Adrenal gland (tissue), 9 donors: ENCODE measurements at regions not wholly inside any gene's neighbourhood (a gene's known extent, or its start where the extent isn't known, plus 50 kb on each side); places are given as distances from the start of the nearest gene placed in this dataset.
"Not testable (repeated sequence)": the region's sequence is repeated elsewhere in the genome, so short reads cannot be mapped to it uniquely, and the experiment has no call there.

Source experiments
- DNase-seq, 7 donors: peaks; one replicate each; pipeline ENCODE4 v3.0.0-alpha.2; 2019 to 2020
- H3K27ac ChIP-seq, 5 donors: fragments of 200-600 bp; sonication (generic) in 4 of 5; 1 replicate in 3 of 5; 2 replicates in 2 of 5; pipeline versions ENCODE4 v1.5.1 to v1.8.0; 2016 to 2020; ENCODE audit warnings: mild to moderate bottlenecking in 1 of 5
- H3K27me3 ChIP-seq: fragments of 200-600 bp; 2 replicates; pipeline ENCODE4 v1.8.0; 2021
- H3K36me3 ChIP-seq, 2 donors: fragments of 200-600 bp; replicated peaks in 1 of 2; 1 replicate in 1 of 2; 2 replicates in 1 of 2; pipeline versions ENCODE4 v1.5.1 to v1.8.0; 2018 to 2022
- H3K4me1 ChIP-seq, 2 donors: fragments of 200-600 bp; replicated peaks in 1 of 2; 1 replicate in 1 of 2; 2 replicates in 1 of 2; pipeline versions ENCODE4 v1.5.1 to v1.8.0; 2018 to 2021
- H3K4me3 ChIP-seq, 4 donors: fragments of 200-600 bp; sonication (generic) in 3 of 4; one replicate each; pipeline ENCODE4 v1.5.1; 2016 to 2018
- H3K9me3 ChIP-seq, 3 donors: fragments of 200-600 bp; sonication (generic) in 1 of 3; replicated peaks in 1 of 3; 1 replicate in 2 of 3; 2 replicates in 1 of 3; pipeline versions ENCODE4 v1.5.1 to v1.8.0; 2016 to 2021
- POLR2A ChIP-seq, 2 donors: fragments of 450-650 bp; IDR thresholded peaks; one replicate each; pipeline ENCODE4 v1.6.1; 2017; ENCODE audit warnings: antibody characterized with exemption in 2 of 2, mild to moderate bottlenecking in 2 of 2, moderate library complexity in 1 of 2
- WGBS, 4 donors: extraction: QIAGEN DNeasy Blood & Tissue Kit in 2 of 4; methylation state at CpG; one replicate each; pipeline versions ENCODE4 v1.1.5 to v1.1.7; 2013 to 2017; 5-methylcytosine and 5-hydroxymethylcytosine counted together
- intact Hi-C, 2 donors: fragments of 100-400 bp; cut with DNase I; formaldehyde crosslinking; loops; one replicate each; pipeline versions ENCODE4 v1.14.1 to v1.15.0; 2022 to 2023
- TF ChIP-seq, protein P1 (sequence below), 6 experiments: fragments of 450-650 bp in 4 of 6; fragments of 200-600 bp in 2 of 6; sonication (generic) in 1 of 6; IDR thresholded peaks; 1 replicate in 5 of 6; 2 replicates in 1 of 6; pipeline versions ENCODE4 v1.5.1 to v1.8.0; 2016 to 2021; ENCODE audit warnings: antibody characterized with exemption in 6 of 6, mild to moderate bottlenecking in 2 of 6, moderate library complexity in 1 of 6
- donor health status: healthy with polysubstance abuse.
- donor health status: Bipolar disorder and iron deficiency.
- donor health status: DM: yes; HTN: yes; CAD: no.
- donor health status: DM: no; HTN: no; CAD: no.
- donor health status: DM: no; HTN: no; CAD: no.

DNA sequence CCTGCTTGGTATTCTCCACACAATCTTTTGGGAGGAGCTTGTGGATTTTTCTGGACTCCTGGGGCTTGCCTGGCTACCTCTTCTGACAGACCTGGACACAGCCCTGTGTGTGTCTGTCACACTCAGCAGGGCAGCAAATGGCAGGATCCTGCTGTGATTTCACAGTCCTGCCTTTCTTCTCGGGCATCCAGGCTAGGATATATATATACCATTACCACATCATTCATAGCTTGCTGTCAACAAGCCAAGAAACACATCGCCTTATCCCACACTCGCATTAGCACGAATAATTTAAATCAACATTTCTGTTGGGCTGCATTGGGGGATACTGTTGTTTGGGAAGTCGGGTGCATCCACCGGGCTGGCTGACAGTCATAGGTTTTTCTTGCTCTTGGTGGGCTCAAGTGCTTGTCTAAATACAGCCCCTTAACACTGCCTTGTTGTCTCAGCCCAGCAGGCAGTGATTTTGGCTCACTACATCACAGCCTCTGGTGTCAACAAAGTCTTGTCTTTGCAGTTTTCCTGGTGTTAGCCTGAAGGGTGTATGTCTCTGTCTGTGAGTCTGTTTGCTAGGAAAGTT lies 154.9 kb upstream of the FERMT1 start:
- peaks cover 6% of the 10 kb centered on the region for H3K27me3 ChIP-seq
- no peak for DNase-seq
- H3K36me3 ChIP-seq: no peaks in the 10 kb centered on the region
- no peaks in the 10 kb centered on the region for H3K9me3 ChIP-seq
- no peak overlapping the region for H3K4me3 ChIP-seq
- TF ChIP-seq POLR2A (IDR thresholded peaks at IDR 0.05): no peak
- TF ChIP-seq, protein P1, sequence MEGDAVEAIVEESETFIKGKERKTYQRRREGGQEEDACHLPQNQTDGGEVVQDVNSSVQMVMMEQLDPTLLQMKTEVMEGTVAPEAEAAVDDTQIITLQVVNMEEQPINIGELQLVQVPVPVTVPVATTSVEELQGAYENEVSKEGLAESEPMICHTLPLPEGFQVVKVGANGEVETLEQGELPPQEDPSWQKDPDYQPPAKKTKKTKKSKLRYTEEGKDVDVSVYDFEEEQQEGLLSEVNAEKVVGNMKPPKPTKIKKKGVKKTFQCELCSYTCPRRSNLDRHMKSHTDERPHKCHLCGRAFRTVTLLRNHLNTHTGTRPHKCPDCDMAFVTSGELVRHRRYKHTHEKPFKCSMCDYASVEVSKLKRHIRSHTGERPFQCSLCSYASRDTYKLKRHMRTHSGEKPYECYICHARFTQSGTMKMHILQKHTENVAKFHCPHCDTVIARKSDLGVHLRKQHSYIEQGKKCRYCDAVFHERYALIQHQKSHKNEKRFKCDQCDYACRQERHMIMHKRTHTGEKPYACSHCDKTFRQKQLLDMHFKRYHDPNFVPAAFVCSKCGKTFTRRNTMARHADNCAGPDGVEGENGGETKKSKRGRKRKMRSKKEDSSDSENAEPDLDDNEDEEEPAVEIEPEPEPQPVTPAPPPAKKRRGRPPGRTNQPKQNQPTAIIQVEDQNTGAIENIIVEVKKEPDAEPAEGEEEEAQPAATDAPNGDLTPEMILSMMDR (IDR thresholded peaks at IDR 0.05): no peak
- H3K27ac ChIP-seq: no peak overlapping the region
- H3K4me1 ChIP-seq: no peaks in the 10 kb centered on the region
- WGBS, 4 donors: 34 to 51% (median 47%) methylated on average over 6 of the region's 6 CpGs
- intact Hi-C loops: no loop called here

DNA sequence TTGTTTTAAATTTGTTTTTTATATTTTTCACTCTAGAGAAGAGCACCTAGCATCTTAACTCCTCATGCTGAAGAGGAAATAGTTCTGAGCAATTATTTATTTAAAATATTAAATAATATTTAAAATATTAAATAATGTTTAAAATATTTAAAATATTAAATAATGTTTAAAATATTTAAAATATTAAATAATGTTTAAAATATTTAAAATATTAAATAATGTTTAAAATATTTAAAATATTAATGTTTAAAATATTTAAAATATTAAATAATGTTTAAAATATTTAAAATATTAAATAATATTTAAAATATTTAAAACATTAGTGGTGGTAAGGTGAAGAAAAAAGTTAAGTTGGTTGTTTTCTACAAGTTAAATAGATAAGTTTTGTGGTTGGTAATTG lies 147.6 kb upstream of the FERMT1 start:
- H3K27ac ChIP-seq, H3K27me3 ChIP-seq, H3K9me3 ChIP-seq, H3K36me3 ChIP-seq, intact Hi-C loops, H3K4me1 ChIP-seq, H3K4me3 ChIP-seq, DNase-seq: not testable (repeated sequence)

DNA sequence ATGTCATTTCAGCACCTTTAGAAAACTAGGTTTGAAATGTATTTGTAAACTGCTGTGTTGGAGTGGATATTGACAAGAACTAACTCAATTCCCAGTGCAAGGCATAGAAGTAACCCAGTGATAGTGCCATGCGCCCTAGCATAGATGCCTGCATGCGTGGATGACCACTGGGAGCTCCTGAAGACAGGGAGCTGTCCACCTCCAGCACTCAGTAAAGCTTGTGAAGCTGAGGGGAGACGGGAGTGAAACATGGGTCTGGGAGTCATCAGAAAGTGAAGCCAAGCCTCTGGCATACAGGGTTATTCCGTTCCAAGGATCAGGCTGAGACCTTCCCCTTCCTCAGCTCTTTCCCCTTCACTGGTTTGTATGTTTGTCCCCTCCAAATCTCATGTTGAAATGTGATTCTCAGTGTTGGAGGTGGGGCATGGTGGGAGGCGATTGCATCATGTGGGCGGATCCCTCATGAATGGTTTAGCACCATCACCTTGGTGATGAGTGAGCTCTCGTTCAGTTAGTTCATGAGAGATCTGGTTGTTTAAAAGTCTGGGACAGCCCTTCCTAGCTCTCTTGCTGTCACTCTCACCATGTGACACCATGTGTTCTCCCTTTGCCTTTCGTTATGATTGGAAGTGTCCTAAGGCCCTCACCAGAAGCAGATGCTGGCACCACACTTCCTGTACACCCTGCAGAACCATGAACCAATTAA lies 146.5 kb upstream of the FERMT1 start:
- H3K27me3 ChIP-seq: no peaks in the 10 kb centered on the region
- H3K4me3 ChIP-seq: no peak overlapping the region
- intact Hi-C loops: no loop called here
- 67 to 74% (median 70%) methylated on average over 8 of the region's 8 CpGs for WGBS, 4 donors
- no peak overlapping the region for H3K27ac ChIP-seq
- DNase-seq: no peak
- peaks cover 0 to 11% of the 10 kb centered on the region in 2 donors for H3K4me1 ChIP-seq
- no peaks in the 10 kb centered on the region for H3K36me3 ChIP-seq
- no peaks in the 10 kb centered on the region for H3K9me3 ChIP-seq
- TF ChIP-seq POLR2A (IDR thresholded peaks at IDR 0.05): no peak
- TF ChIP-seq, protein P1 (IDR thresholded peaks at IDR 0.05): no peak

DNA sequence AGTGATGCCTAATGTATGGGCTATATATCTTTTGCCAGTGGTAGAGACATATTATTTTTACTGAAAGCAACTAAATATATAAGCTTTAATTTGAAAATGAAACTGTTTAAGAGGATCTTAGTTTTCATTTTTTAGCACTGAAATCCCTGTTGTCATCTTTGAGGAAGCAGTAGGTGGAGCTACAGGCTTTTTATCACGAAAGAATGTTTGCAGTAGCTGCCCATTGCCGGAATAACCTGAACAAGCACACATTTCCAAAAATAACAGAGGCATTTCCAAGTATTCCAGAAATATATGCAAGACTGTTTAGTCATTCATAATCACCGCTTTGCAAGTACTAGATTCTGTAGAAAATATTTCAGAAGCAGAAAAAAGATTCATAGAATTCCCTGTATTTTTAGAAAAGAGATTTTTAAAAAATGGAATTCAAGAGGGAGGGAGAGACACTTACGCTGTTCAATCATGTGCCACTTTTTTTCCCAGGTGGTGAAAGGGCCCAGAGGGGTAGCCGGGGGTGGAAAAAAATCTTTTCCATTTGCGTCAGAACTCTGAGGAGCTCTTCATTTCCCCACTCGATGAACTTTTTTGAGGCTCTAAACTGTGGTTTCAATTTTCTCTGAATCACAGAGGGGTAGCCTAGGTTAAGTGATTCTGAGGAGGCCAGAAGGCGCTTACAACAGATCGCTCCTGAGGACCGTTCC lies 142.5 kb upstream of the FERMT1 start:
- no peak for TF ChIP-seq POLR2A (IDR thresholded peaks at IDR 0.05)
- TF ChIP-seq, protein P1 (IDR thresholded peaks at IDR 0.05): peak; percentile 27 to 54 (median 46)
- 27 to 32% (median 30%) methylated on average over 10 of the region's 10 CpGs for WGBS, 4 donors
- DNase-seq: peak in 3 of 7 donors; percentile 23 to 30 (median 24)
- H3K9me3 ChIP-seq: no peaks in the 10 kb centered on the region
- H3K27ac ChIP-seq: peak overlapping the region in 1 of 5 donors; percentile 24
- H3K27me3 ChIP-seq: no peaks in the 10 kb centered on the region
- no peaks in the 10 kb centered on the region for H3K36me3 ChIP-seq
- H3K4me1 ChIP-seq: peaks cover 0 to 11% of the 10 kb centered on the region in 2 donors
- intact Hi-C loops: no loop called here
- peak overlapping the region in 1 of 4 donors; percentile 19 for H3K4me3 ChIP-seq
